GM12878 (cell line): ENCODE measurements at regions not wholly inside any gene's neighbourhood (a gene's known extent, or its start where the extent isn't known, plus 50 kb on each side); places are given as distances from the start of the nearest gene placed in this dataset.

ENCODE experiments used
- ATAC-seq: fragments of 200-7000 bp; cut with Tn5 transposase; 3 replicates; pipeline ENCODE4 v1.9.1; 2020; ENCODE audit warnings: mild to moderate bottlenecking, moderate library complexity
- BruUV-seq: library from RNA; stranded (reverse); fragments of 400-500 nt; replicated peaks from 2 replicates; lab custom pipeline; 2021; lab: Mats Ljungman, UMichigan
- CTCF ChIA-PET: fragments of 300-600 bp; sonication (Branson Sonifier 250); formaldehyde crosslinking; extraction: SDS; loops from one replicate; lab custom pipeline; 2021; ENCODE audit warnings: inconsistent platforms; lab: Yijun Ruan, JAX
- POLR2A ChIA-PET: fragments of 350-600 bp; formaldehyde crosslinking; extraction: SDS; loops from one replicate; lab custom pipeline; 2021; ENCODE audit warnings: inconsistent platforms; lab: Charles Lee
- RAD21 ChIA-PET: fragments of 300-600 bp; sonication (Branson Sonifier 250); formaldehyde crosslinking; loops from one replicate; lab custom pipeline; 2023; ENCODE audit warnings: antibody characterized with exemption; ENCODE audit not compliant: unreplicated experiment; lab: Charles Lee
- SMC1A ChIA-PET: fragments of 300-600 bp; sonication (Branson Sonifier 250); formaldehyde crosslinking; loops from one replicate; lab custom pipeline; 2023; ENCODE audit not compliant: unreplicated experiment, uncharacterized antibody; lab: Charles Lee
- DNase-seq: peaks from one replicate; pipeline ENCODE4 v3.0.0-alpha.2; 2011; ENCODE audit warnings: low read depth, low spot score
- FAIRE-seq: peaks from 3 replicates; lab custom pipeline; 2011; peaks lifted over from hg19 to GRCh38; lab: Jason Lieb, UNC
- H2AFZ ChIP-seq: 2 replicates; pipeline ENCODE4 v1.6.0; 2011; ENCODE audit warnings: low read depth, low read length, control low read depth; ENCODE audit not compliant: control insufficient read depth
- H3K27ac ChIP-seq: 2 replicates; pipeline ENCODE4 v1.5.1; 2011; ENCODE audit warnings: control low read depth; ENCODE audit not compliant: control insufficient read depth, insufficient read depth
- H3K27me3 ChIP-seq, 2 experiments: replicated peaks in 1 of 2; 2 replicates each; pipeline versions ENCODE4 v1.6.0 to v1.6.1; 2011; ENCODE audit warnings: low read length in 1 of 2; ENCODE audit not compliant: control insufficient read depth in 2 of 2, insufficient read depth in 2 of 2
- H3K36me3 ChIP-seq, 2 experiments: 2 replicates each; pipeline ENCODE4 v1.5.1; 2011; ENCODE audit warnings: low read length in 1 of 2; ENCODE audit not compliant: control insufficient read depth in 2 of 2, insufficient read depth in 2 of 2
- H3K4me1 ChIP-seq: 2 replicates; pipeline ENCODE4 v1.6.1; 2011; ENCODE audit warnings: mild to moderate bottlenecking, low read length, moderate library complexity, mixed read lengths; ENCODE audit not compliant: control insufficient read depth, insufficient read depth
- H3K4me2 ChIP-seq: 2 replicates; pipeline ENCODE4 v1.6.0; 2011; ENCODE audit warnings: control low read depth; ENCODE audit not compliant: control insufficient read depth, insufficient read depth
- H3K4me3 ChIP-seq: fragments of 200-600 bp; sonication (generic); 2 replicates; pipeline ENCODE4 v1.5.1; 2016
- H3K79me2 ChIP-seq: 2 replicates; pipeline ENCODE4 v1.6.0; 2011; ENCODE audit warnings: low read length; ENCODE audit not compliant: control insufficient read depth, insufficient read depth
- H3K9ac ChIP-seq: 2 replicates; pipeline ENCODE4 v1.8.0; 2011; ENCODE audit warnings: low read length, control low read depth, mixed read lengths; ENCODE audit not compliant: control insufficient read depth, insufficient read depth
- H3K9me3 ChIP-seq: replicated peaks from 3 replicates; pipeline ENCODE4 v1.5.1; 2011; ENCODE audit warnings: mild to moderate bottlenecking, low read length; ENCODE audit not compliant: control insufficient read depth, insufficient read depth
- H4K20me1 ChIP-seq: 2 replicates; pipeline ENCODE4 v1.6.0; 2011; ENCODE audit not compliant: control insufficient read depth, insufficient read depth
- ATF7 ChIP-seq: fragments of 450-650 bp; IDR thresholded peaks from 2 replicates; pipeline ENCODE4 v1.6.1; 2016; ENCODE audit warnings: low read depth, mild to moderate bottlenecking
- BACH1 ChIP-seq: fragments of 450-650 bp; IDR thresholded peaks from 2 replicates; pipeline ENCODE4 v1.6.1; 2017; ENCODE audit warnings: mild to moderate bottlenecking, borderline replicate concordance
- BRCA1 ChIP-seq: IDR thresholded peaks from 2 replicates; pipeline ENCODE4 v1.6.1; 2011; ENCODE audit warnings: low read depth, low read length, improper control_type of control experiment
- CBFB ChIP-seq: IDR thresholded peaks from 2 replicates; pipeline ENCODE4 v1.6.1; 2016; ENCODE audit warnings: antibody characterized with exemption, low read depth
- CBX3 ChIP-seq: fragments of 200-600 bp; sonication (generic); IDR thresholded peaks from 2 replicates; pipeline ENCODE4 v1.6.1; 2016; ENCODE audit warnings: low read depth, borderline replicate concordance
- CREB1 ChIP-seq: IDR thresholded peaks from 2 replicates; pipeline ENCODE4 v1.6.1; 2012; ENCODE audit warnings: low read depth, mild to moderate bottlenecking, inconsistent platforms
- ESRRA ChIP-seq: IDR thresholded peaks from 2 replicates; pipeline ENCODE4 v1.6.1; 2012; ENCODE audit warnings: mild to moderate bottlenecking, low read length, improper control_type of control experiment
- ETV6 ChIP-seq, 2 experiments: fragments of 450-650 bp in 1 of 2; IDR thresholded peaks in 1 of 2; conservative IDR thresholded peaks in 1 of 2; 2 replicates each; pipeline ENCODE4 v1.6.1; 2014; ENCODE audit warnings: antibody characterized with exemption in 1 of 2, borderline replicate concordance in 1 of 2, low read depth in 1 of 2, mild to moderate bottlenecking in 1 of 2, moderate library complexity in 1 of 2
- HCFC1 ChIP-seq: fragments of 150-350 bp; IDR thresholded peaks from 2 replicates; pipeline ENCODE4 v1.6.1; 2014; ENCODE audit warnings: low read length
- HDGF ChIP-seq: fragments of 450-650 bp; IDR thresholded peaks from 2 replicates; pipeline ENCODE4 v1.6.1; 2016; ENCODE audit warnings: antibody characterized with exemption
- NR2C1 ChIP-seq: fragments of 450-650 bp; IDR thresholded peaks from 2 replicates; pipeline ENCODE4 v1.6.1; 2017; ENCODE audit warnings: antibody characterized with exemption, mild to moderate bottlenecking, moderate library complexity
- NRF1 ChIP-seq: conservative IDR thresholded peaks from 2 replicates; pipeline ENCODE4 v1.6.1; 2011; ENCODE audit warnings: mild to moderate bottlenecking, low read depth, low read length, improper control_type of control experiment
- PML ChIP-seq: IDR thresholded peaks from 2 replicates; pipeline ENCODE4 v1.6.1; 2012; ENCODE audit warnings: low read length, inconsistent platforms
- POLR2A ChIP-seq: IDR thresholded peaks from 2 replicates; pipeline ENCODE4 v1.6.1; 2011; ENCODE audit warnings: low read depth, mild to moderate bottlenecking, low read length
- POLR2AphosphoS5 ChIP-seq: IDR thresholded peaks from 2 replicates; pipeline ENCODE4 v1.6.1; 2011; ENCODE audit warnings: mild to moderate bottlenecking, low read length, inconsistent platforms
- RAD51 ChIP-seq: fragments of 450-650 bp; IDR thresholded peaks from 2 replicates; pipeline ENCODE4 v1.6.1; 2016; ENCODE audit warnings: moderate library complexity, mild to moderate bottlenecking, inconsistent platforms
- ZBED1 ChIP-seq: IDR thresholded peaks from 2 replicates; pipeline ENCODE4 v1.6.1; 2016; ENCODE audit warnings: borderline replicate concordance
- ZZZ3 ChIP-seq: IDR thresholded peaks from 2 replicates; pipeline ENCODE4 v1.6.1; 2011; ENCODE audit warnings: low read depth; ENCODE audit not compliant: control insufficient read depth, insufficient read length
- WGBS: methylation state at CpG from one replicate; pipeline ENCODE4 v1.1.6; 2016; ENCODE audit warnings: low lambda C conversion rate; ENCODE audit not compliant: insufficient replicate concordance, insufficient coverage; ENCODE audit errors: missing lambda C conversion rate; 5-methylcytosine and 5-hydroxymethylcytosine counted together
- in situ Hi-C: fragments of 300-500 bp; cut with MboI; formaldehyde crosslinking; loops from 9 replicates; pipeline ENCODE4 v1.14.3; 2018; ENCODE audit warnings: mixed read lengths
- intact Hi-C: fragments of 100-400 bp; cut with micrococcal nuclease; formaldehyde crosslinking; loops from one replicate; pipeline ENCODE4 v1.14.2; 2022; ENCODE audit not compliant: unreplicated experiment
- TF ChIP-seq, protein P1 (sequence below): fragments of 450-650 bp; IDR thresholded peaks from 2 replicates; pipeline ENCODE4 v1.6.1; 2017; ENCODE audit warnings: antibody characterized with exemption, mild to moderate bottlenecking, moderate library complexity
- TF ChIP-seq, protein P2 (sequence below): fragments of 450-650 bp; formaldehyde crosslinking; IDR thresholded peaks from 2 replicates; pipeline ENCODE4 v1.4.0; 2022; ENCODE audit warnings: mild to moderate bottlenecking, moderate library complexity
- TF ChIP-seq, protein P3 (sequence below): fragments of 450-650 bp; IDR thresholded peaks from 2 replicates; pipeline ENCODE4 v1.6.1; 2017; ENCODE audit warnings: low read depth, mild to moderate bottlenecking, moderate library complexity

DNA sequence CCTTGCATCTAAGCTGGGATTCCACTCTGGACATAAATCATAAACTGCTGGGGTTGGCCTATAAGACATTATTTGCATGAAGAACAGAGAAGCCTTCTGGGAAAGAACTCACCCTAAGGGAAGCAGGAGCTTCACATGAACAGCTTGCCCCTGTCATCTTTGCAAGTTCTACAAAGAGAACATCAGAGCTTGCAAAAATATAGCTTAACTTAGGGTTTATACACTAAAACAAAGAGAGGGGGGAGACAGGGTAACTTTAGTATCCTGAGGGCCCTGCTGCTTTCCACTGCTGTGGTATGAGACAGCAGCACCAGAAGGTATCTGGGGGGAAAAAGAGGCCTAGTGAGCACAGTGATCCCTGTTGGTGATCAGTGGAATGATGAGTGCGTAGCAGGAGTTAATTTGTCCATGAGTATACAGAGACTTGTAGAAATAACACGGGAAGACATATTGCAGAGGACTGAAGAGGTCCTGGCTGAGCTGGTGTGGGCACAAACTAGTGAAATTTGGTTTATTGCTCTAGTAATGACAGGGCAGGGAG lies 116.1 kb upstream of the TSC22D1 start:
- ATAC-seq (no peak), DNase-seq (no peak), FAIRE-seq (no peak)
- in situ Hi-C loops (no loop called here), intact Hi-C loops (no loop called here)
- Histone ChIP-seq H3K27me3 (no peaks in the 10 kb centered on the region; a peak in 1 of 4 replicates), H4K20me1 (no peaks in the 10 kb centered on the region), H3K36me3 (no peaks in the 10 kb centered on the region), H2AFZ (no peak overlapping the region), H3K4me3 (no peak overlapping the region), H3K4me1 (no peaks in the 10 kb centered on the region), H3K27ac (no peak overlapping the region), H3K4me2 (no peak overlapping the region), H3K79me2 (no peaks in the 10 kb centered on the region), H3K9me3 (no peaks in the 10 kb centered on the region), H3K9ac (no peak overlapping the region)
- SMC1A ChIA-PET = no interaction called here
- CTCF ChIA-PET = no interaction called here
- POLR2A ChIA-PET = no interaction called here
- 0% methylated on average over 2 of the region's 2 CpGs for WGBS
- BruUV-seq = no TSS peak
- RAD21 ChIA-PET = no interaction called here
- TF ChIP-seq NR2C1 (no peak), ZZZ3 (no peak), PML (peak; percentile 90; the same call in 1 of the 2 replicates), HCFC1 (no peak), POLR2AphosphoS5 (no peak), BACH1 (no peak), NRF1 (no peak), ETV6 (conservative IDR thresholded peaks at IDR 0.05 in 1 of 2, IDR thresholded peaks at IDR 0.05 in 1 of 2; ENCODE audit: borderline replicate concordance in 1 of 2, low read depth in 1 of 2) (no peak), HDGF (no peak), CBX3 (no peak), CREB1 (no peak), BRCA1 (no peak), CBFB (peak; percentile 84), RAD51 (no peak), POLR2A (peak; percentile 59), ZBED1 (peak; percentile 92), ESRRA (no peak), ATF7 (no peak)
- TF ChIP-seq, protein P1, sequence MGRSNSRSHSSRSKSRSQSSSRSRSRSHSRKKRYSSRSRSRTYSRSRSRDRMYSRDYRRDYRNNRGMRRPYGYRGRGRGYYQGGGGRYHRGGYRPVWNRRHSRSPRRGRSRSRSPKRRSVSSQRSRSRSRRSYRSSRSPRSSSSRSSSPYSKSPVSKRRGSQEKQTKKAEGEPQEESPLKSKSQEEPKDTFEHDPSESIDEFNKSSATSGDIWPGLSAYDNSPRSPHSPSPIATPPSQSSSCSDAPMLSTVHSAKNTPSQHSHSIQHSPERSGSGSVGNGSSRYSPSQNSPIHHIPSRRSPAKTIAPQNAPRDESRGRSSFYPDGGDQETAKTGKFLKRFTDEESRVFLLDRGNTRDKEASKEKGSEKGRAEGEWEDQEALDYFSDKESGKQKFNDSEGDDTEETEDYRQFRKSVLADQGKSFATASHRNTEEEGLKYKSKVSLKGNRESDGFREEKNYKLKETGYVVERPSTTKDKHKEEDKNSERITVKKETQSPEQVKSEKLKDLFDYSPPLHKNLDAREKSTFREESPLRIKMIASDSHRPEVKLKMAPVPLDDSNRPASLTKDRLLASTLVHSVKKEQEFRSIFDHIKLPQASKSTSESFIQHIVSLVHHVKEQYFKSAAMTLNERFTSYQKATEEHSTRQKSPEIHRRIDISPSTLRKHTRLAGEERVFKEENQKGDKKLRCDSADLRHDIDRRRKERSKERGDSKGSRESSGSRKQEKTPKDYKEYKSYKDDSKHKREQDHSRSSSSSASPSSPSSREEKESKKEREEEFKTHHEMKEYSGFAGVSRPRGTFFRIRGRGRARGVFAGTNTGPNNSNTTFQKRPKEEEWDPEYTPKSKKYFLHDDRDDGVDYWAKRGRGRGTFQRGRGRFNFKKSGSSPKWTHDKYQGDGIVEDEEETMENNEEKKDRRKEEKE = no peak
- TF ChIP-seq, protein P2, sequence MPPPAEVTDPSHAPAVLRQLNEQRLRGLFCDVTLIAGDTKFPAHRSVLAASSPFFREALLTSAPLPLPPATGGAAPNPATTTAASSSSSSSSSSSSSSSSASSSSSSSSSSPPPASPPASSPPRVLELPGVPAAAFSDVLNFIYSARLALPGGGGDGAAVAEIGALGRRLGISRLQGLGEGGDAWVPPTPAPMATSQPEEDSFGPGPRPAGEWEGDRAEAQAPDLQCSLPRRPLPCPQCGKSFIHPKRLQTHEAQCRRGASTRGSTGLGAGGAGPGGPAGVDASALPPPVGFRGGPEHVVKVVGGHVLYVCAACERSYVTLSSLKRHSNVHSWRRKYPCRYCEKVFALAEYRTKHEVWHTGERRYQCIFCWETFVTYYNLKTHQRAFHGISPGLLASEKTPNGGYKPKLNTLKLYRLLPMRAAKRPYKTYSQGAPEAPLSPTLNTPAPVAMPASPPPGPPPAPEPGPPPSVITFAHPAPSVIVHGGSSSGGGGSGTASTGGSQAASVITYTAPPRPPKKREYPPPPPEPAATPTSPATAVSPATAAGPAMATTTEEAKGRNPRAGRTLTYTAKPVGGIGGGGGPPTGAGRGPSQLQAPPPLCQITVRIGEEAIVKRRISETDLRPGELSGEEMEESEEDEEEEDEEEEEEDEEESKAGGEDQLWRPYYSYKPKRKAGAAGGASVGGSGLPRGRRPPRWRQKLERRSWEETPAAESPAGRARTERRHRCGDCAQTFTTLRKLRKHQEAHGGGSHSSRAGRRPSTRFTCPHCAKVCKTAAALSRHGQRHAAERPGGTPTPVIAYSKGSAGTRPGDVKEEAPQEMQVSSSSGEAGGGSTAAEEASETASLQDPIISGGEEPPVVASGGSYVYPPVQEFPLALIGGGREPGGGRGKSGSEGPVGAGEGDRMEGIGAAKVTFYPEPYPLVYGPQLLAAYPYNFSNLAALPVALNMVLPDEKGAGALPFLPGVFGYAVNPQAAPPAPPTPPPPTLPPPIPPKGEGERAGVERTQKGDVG (CRISPR knock-in tag) = no peak
- TF ChIP-seq, protein P3, sequence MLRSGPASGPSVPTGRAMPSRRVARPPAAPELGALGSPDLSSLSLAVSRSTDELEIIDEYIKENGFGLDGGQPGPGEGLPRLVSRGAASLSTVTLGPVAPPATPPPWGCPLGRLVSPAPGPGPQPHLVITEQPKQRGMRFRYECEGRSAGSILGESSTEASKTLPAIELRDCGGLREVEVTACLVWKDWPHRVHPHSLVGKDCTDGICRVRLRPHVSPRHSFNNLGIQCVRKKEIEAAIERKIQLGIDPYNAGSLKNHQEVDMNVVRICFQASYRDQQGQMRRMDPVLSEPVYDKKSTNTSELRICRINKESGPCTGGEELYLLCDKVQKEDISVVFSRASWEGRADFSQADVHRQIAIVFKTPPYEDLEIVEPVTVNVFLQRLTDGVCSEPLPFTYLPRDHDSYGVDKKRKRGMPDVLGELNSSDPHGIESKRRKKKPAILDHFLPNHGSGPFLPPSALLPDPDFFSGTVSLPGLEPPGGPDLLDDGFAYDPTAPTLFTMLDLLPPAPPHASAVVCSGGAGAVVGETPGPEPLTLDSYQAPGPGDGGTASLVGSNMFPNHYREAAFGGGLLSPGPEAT = no peak
